ENCODE measurements at regions not wholly inside any gene's neighbourhood (a gene's known extent, or its start where the extent isn't known, plus 50 kb on each side); places are given as distances from the start of the nearest gene placed in this dataset.

DNA sequence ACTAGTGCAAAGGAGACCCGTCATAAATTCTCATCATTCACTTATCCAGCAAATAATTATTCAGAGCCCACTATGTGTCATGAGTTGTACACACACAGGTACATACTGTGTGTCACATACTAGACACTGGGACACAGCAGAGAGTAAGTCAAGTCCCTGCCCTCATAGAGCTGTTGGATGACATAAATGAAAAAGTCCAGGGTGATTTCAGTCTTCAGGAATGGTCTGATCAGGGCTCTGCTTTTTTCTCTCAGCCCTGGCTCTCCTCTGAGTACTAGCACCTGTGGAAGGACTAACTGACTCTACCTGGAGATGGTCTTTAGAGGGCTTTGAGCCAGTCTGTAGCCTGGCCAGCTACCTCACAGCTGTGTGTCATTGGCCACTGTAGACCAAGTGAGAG is 198.0 kb upstream of the LEF1 start:
- no peak overlapping the region for H2AFZ ChIP-seq
- 0 out of 2 replicates have a peak, but pooled peaks cover 7% of the 10 kb centered on the region for H3F3A ChIP-seq (ENCODE audit: insufficient read depth)
- H3K27me3 ChIP-seq (replicated peaks; ENCODE audit: insufficient read depth) = peaks cover 81% of the 10 kb centered on the region
- no peak overlapping the region for H3K9ac ChIP-seq
- no peak overlapping the region for H3K4me3 ChIP-seq
- TF ChIP-seq EZH2 (IDR thresholded peaks at IDR 0.05; ENCODE audit: insufficient read depth, poor library complexity, severe bottlenecking) = no peak
- H3K27ac ChIP-seq = no peak overlapping the region
- no peaks in the 10 kb centered on the region for H3K9me3 ChIP-seq (ENCODE audit: low read depth)
- WGBS, 2 experiments (ENCODE audit: low coverage in 1 of 2, low lambda C conversion rate in 2 of 2, missing lambda C conversion rate in 2 of 2) = 21 to 35% methylated on average over 1 of the region's 1 CpG
- no peaks in the 10 kb centered on the region for H3K9me2 ChIP-seq (ENCODE audit: insufficient read depth)
- no peaks in the 10 kb centered on the region for H3K79me2 ChIP-seq (ENCODE audit: insufficient read depth)
- no peaks in the 10 kb centered on the region for H4K20me1 ChIP-seq (ENCODE audit: insufficient read depth)
- in situ Hi-C loops (cut with MboI) = no loop called here
- no peak for DNase-seq
- peaks cover under 1% of the 10 kb centered on the region for H3K4me1 ChIP-seq (ENCODE audit: insufficient read depth)
- H3K4me2 ChIP-seq (ENCODE audit: unreplicated experiment) = no peak overlapping the region
- H3K36me3 ChIP-seq (ENCODE audit: low read depth) = no peaks in the 10 kb centered on the region

DNA sequence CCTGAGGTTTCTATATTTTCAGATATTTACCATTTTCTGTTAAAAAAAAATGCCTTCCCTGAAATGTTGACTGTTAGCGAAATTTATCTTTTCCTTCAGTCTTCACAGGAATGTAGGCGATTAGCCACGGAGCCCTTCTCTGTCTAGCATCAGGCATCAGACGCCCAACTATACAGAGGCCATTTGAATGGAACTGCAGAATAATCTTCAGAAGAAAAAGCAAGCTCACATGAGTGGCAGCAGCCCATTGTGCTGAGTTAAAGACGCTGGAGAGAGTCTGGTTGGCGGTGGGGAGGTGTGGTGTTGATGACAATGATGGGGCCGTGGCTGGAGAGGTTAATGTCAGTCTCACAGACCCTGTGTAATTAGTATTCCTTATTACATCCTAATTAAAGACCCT is 196.8 kb upstream of the LEF1 start:
- no peak for DNase-seq
- H3K4me2 ChIP-seq (ENCODE audit: unreplicated experiment) = no peak overlapping the region
- H3K79me2 ChIP-seq (ENCODE audit: insufficient read depth) = no peaks in the 10 kb centered on the region
- no peaks in the 10 kb centered on the region for H3K9me3 ChIP-seq (ENCODE audit: low read depth)
- H2AFZ ChIP-seq = no peak overlapping the region
- in situ Hi-C loops (cut with MboI) = no loop called here
- H3K9me2 ChIP-seq (ENCODE audit: insufficient read depth) = no peaks in the 10 kb centered on the region
- H3K36me3 ChIP-seq (ENCODE audit: low read depth) = no peaks in the 10 kb centered on the region
- H3K9ac ChIP-seq = no peak overlapping the region
- H3K4me1 ChIP-seq (ENCODE audit: insufficient read depth) = peaks cover 12% of the 10 kb centered on the region
- no peaks in the 10 kb centered on the region for H4K20me1 ChIP-seq (ENCODE audit: insufficient read depth)
- WGBS, 2 experiments (ENCODE audit: low coverage in 1 of 2, low lambda C conversion rate in 2 of 2, missing lambda C conversion rate in 2 of 2) = 26 to 31% methylated on average over 7 of the region's 7 CpGs
- peaks cover 69% of the 10 kb centered on the region for H3K27me3 ChIP-seq (replicated peaks; ENCODE audit: insufficient read depth)
- no peak for TF ChIP-seq EZH2phosphoT487 (IDR thresholded peaks at IDR 0.05; ENCODE audit: insufficient read depth, low read depth)
- TF ChIP-seq EZH2 (IDR thresholded peaks at IDR 0.05; ENCODE audit: insufficient read depth, poor library complexity, severe bottlenecking) = no peak
- H3K27ac ChIP-seq = no peak overlapping the region
- peaks cover 19% of the 10 kb centered on the region; the same call in 1 of the 2 replicates for H3F3A ChIP-seq (ENCODE audit: insufficient read depth)
- no peak overlapping the region for H3K4me3 ChIP-seq

DNA sequence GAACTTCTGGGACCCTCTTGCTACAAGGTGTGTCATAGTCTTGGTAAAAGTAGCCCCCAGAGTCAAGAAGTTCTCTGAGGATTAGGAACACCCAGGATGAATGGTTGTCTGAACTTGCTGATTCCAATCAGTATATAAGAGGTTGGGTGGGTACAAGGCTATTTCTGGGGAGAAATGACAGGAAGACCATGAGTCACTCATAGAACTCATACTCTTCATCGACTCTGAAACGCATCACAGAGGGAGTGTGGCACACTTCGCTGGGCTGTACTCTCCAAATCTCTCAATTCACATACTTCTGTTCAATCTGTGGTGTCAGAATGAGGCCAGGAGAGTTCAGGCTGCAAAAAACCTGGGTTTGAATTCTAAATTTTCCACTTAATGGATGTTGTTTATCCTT is 193.2 kb upstream of the LEF1 start:
- in situ Hi-C loops (cut with MboI) = no loop called here
- Histone ChIP-seq H3K9me3 (ENCODE audit: low read depth) (no peaks in the 10 kb centered on the region), H3K4me2 (ENCODE audit: unreplicated experiment) (peak overlapping the region; percentile 68), H2AFZ (no peak overlapping the region), H3K4me1 (ENCODE audit: insufficient read depth) (peaks cover 15% of the 10 kb centered on the region), H4K20me1 (ENCODE audit: insufficient read depth) (no peaks in the 10 kb centered on the region), H3K9ac (no peak overlapping the region), H3F3A (ENCODE audit: insufficient read depth) (peaks cover 25% of the 10 kb centered on the region; the same call in 1 of the 2 replicates), H3K27me3 (replicated peaks; ENCODE audit: insufficient read depth) (peaks cover 67% of the 10 kb centered on the region), H3K4me3 (no peak overlapping the region), H3K36me3 (ENCODE audit: low read depth) (no peaks in the 10 kb centered on the region), H3K79me2 (ENCODE audit: insufficient read depth) (no peaks in the 10 kb centered on the region), H3K9me2 (ENCODE audit: insufficient read depth) (no peaks in the 10 kb centered on the region), H3K27ac (no peak overlapping the region)
- DNase-seq = no peak
- TF ChIP-seq EZH2 (IDR thresholded peaks at IDR 0.05; ENCODE audit: insufficient read depth, poor library complexity, severe bottlenecking) (no peak), EZH2phosphoT487 (IDR thresholded peaks at IDR 0.05; ENCODE audit: insufficient read depth, low read depth) (no peak)
- WGBS, 2 experiments (ENCODE audit: low coverage in 1 of 2, low lambda C conversion rate in 2 of 2, missing lambda C conversion rate in 2 of 2) = 67 to 85% methylated on average over 3 of the region's 3 CpGs

DNA sequence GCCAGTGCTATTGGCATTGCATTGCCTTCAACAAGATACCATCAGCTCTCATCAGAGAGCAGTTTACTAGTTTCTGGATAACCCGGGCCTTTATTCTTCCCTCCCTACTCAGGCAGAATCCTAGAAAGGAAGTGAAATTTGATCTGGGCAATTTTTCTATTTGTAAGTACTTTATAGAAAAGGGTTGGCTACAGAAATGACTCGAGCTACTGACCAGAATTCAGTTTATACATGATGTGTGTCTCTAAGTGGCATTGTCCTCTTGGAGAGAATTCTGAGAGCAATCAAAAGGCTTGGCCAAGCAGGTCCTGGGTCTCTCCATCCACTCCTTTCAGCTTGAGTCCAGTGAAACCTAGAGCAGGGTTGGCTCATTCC is 192.7 kb upstream of the LEF1 start:
- H3K27ac ChIP-seq = no peak overlapping the region
- H3K4me3 ChIP-seq = peak overlapping the region; percentile 44; the same call in 1 of the 2 replicates
- no peak for TF ChIP-seq EZH2phosphoT487 (IDR thresholded peaks at IDR 0.05; ENCODE audit: insufficient read depth, low read depth)
- no peak for TF ChIP-seq EZH2 (IDR thresholded peaks at IDR 0.05; ENCODE audit: insufficient read depth, poor library complexity, severe bottlenecking)
- H3K9me3 ChIP-seq (ENCODE audit: low read depth) = no peaks in the 10 kb centered on the region
- H3K36me3 ChIP-seq (ENCODE audit: low read depth) = no peaks in the 10 kb centered on the region
- 1 to 6% methylated on average over 2 of the region's 2 CpGs for WGBS, 2 experiments (ENCODE audit: low coverage in 1 of 2, low lambda C conversion rate in 2 of 2, missing lambda C conversion rate in 2 of 2)
- H3K9ac ChIP-seq = no peak overlapping the region
- H3K9me2 ChIP-seq (ENCODE audit: insufficient read depth) = no peaks in the 10 kb centered on the region
- peaks cover 25% of the 10 kb centered on the region; the same call in 1 of the 2 replicates for H3F3A ChIP-seq (ENCODE audit: insufficient read depth)
- DNase-seq = no peak
- peaks cover 68% of the 10 kb centered on the region for H3K27me3 ChIP-seq (replicated peaks; ENCODE audit: insufficient read depth)
- H3K4me1 ChIP-seq (ENCODE audit: insufficient read depth) = peaks cover 15% of the 10 kb centered on the region
- no peaks in the 10 kb centered on the region for H4K20me1 ChIP-seq (ENCODE audit: insufficient read depth)
- peak overlapping the region; percentile 68 for H3K4me2 ChIP-seq (ENCODE audit: unreplicated experiment)
- no peaks in the 10 kb centered on the region for H3K79me2 ChIP-seq (ENCODE audit: insufficient read depth)
- peak overlapping the region; percentile 58 for H2AFZ ChIP-seq
- in situ Hi-C loops (cut with MboI) = no loop called here
